ENCODE measurements at regions not wholly inside any gene's neighbourhood (a gene's known extent, or its start where the extent isn't known, plus 50 kb on each side); places are given as distances from the start of the nearest gene placed in this dataset.
A peak's percentile ranks its signal among the peaks of the same experiment; 100 is the strongest.

- Histone ChIP-seq H3K27me3 (ENCODE audit: control insufficient read depth, insufficient read depth, low read length) (no peaks in the 10 kb centered on the region), H3K4me3 (ENCODE audit: low read depth, low read length) (no peak overlapping the region), H3K36me3 (ENCODE audit: control insufficient read depth, insufficient read depth, low read length) (no peaks in the 10 kb centered on the region)
- no peak for DNase-seq (ENCODE audit: low read depth)
- no peak for FAIRE-seq
- no peak for TF ChIP-seq CTCF (IDR thresholded peaks at IDR 0.05; ENCODE audit: insufficient read depth, low read length, severe bottlenecking)
These were observed 400.9 kb downstream of the TSN start for GRCh38 chr2:122156176-122156890.

- TF ChIP-seq CTCF (IDR thresholded peaks at IDR 0.05; ENCODE audit: insufficient read depth, low read length, severe bottlenecking), result no peak
- FAIRE-seq (no peak), DNase-seq (ENCODE audit: low read depth) (no peak)
- no peak overlapping the region for H3K4me3 ChIP-seq (ENCODE audit: low read depth, low read length)
- H3K27me3 ChIP-seq (ENCODE audit: control insufficient read depth, insufficient read depth, low read length), result no peaks in the 10 kb centered on the region
- no peaks in the 10 kb centered on the region for H3K36me3 ChIP-seq (ENCODE audit: control insufficient read depth, insufficient read depth, low read length)
These were observed 401.7 kb downstream of the TSN start for GRCh38 chr2:122157158-122157557.

- Histone ChIP-seq H3K27me3 (ENCODE audit: control insufficient read depth, insufficient read depth, low read length) (no peaks in the 10 kb centered on the region), H3K4me3 (ENCODE audit: low read depth, low read length) (no peak overlapping the region), H3K36me3 (ENCODE audit: control insufficient read depth, insufficient read depth, low read length) (no peaks in the 10 kb centered on the region)
- no peak for FAIRE-seq
- no peak for TF ChIP-seq CTCF (IDR thresholded peaks at IDR 0.05; ENCODE audit: insufficient read depth, low read length, severe bottlenecking)
- DNase-seq (ENCODE audit: low read depth), result no peak
These were observed 408.2 kb downstream of the TSN start for GRCh38 chr2:122163617-122164016.

- FAIRE-seq, result no peak
- TF ChIP-seq CTCF (IDR thresholded peaks at IDR 0.05; ENCODE audit: insufficient read depth, low read length, severe bottlenecking), result no peak
These were observed 409.5 kb downstream of the TSN start for GRCh38 chr2:122164964-122165363.

GRCh38 chr2:122166820-122167219 is 411.4 kb downstream of the TSN start:
- no peak for TF ChIP-seq CTCF (IDR thresholded peaks at IDR 0.05; ENCODE audit: insufficient read depth, low read length, severe bottlenecking)
- Histone ChIP-seq H3K36me3 (ENCODE audit: control insufficient read depth, insufficient read depth, low read length) (no peaks in the 10 kb centered on the region), H3K27me3 (ENCODE audit: control insufficient read depth, insufficient read depth, low read length) (no peaks in the 10 kb centered on the region), H3K4me3 (ENCODE audit: low read depth, low read length) (no peak overlapping the region)
- DNase-seq (ENCODE audit: low read depth) (no peak), FAIRE-seq (no peak)

More at GRCh38 chr2:122164964-122165363, 409.5 kb downstream of the TSN start:
- Histone ChIP-seq H3K27me3 (ENCODE audit: control insufficient read depth, insufficient read depth, low read length) (no peaks in the 10 kb centered on the region), H3K4me3 (ENCODE audit: low read depth, low read length) (no peak overlapping the region), H3K36me3 (ENCODE audit: control insufficient read depth, insufficient read depth, low read length) (no peaks in the 10 kb centered on the region)
- DNase-seq (ENCODE audit: low read depth), result no peak

GRCh38 chr2:122167515-122167914 is 412.1 kb downstream of the TSN start:
- FAIRE-seq (peak; percentile 68), DNase-seq (ENCODE audit: low read depth) (no peak)
- Histone ChIP-seq H3K27me3 (ENCODE audit: control insufficient read depth, insufficient read depth, low read length) (no peaks in the 10 kb centered on the region), H3K4me3 (ENCODE audit: low read depth, low read length) (no peak overlapping the region), H3K36me3 (ENCODE audit: control insufficient read depth, insufficient read depth, low read length) (no peaks in the 10 kb centered on the region)
- no peak for TF ChIP-seq CTCF (IDR thresholded peaks at IDR 0.05; ENCODE audit: insufficient read depth, low read length, severe bottlenecking)

Measured in bronchial epithelial cell (primary cell).